Mucosa of stomach (tissue), 1 donor: ENCODE measurements at regions not wholly inside any gene's neighbourhood (a gene's known extent, or its start where the extent isn't known, plus 50 kb on each side); places are given as distances from the start of the nearest gene placed in this dataset.

ENCODE experiments used
- H3K27me3 ChIP-seq: one replicate; pipeline ENCODE4 v1.7.0; 2013; ENCODE audit warnings: mild to moderate bottlenecking, low read length; ENCODE audit not compliant: control insufficient read depth, insufficient read depth
- H3K36me3 ChIP-seq: one replicate; pipeline ENCODE4 v1.7.0; 2013; ENCODE audit warnings: low read length; ENCODE audit not compliant: control insufficient read depth, insufficient read depth
- H3K4me1 ChIP-seq: one replicate; pipeline ENCODE4 v1.7.0; 2013; ENCODE audit warnings: mild to moderate bottlenecking, low read length; ENCODE audit not compliant: control insufficient read depth, insufficient read depth
- H3K4me3 ChIP-seq: one replicate; pipeline ENCODE4 v1.7.0; 2013; ENCODE audit warnings: low read length
- H3K9ac ChIP-seq: one replicate; pipeline ENCODE4 v1.7.0; 2013; ENCODE audit warnings: mild to moderate bottlenecking, low read length, moderate library complexity
- H3K9me3 ChIP-seq: one replicate; pipeline ENCODE4 v1.7.0; 2013; ENCODE audit warnings: mild to moderate bottlenecking, low read length, moderate library complexity; ENCODE audit not compliant: control insufficient read depth
- donor health status: Pancreatic carcinoma.

DNA sequence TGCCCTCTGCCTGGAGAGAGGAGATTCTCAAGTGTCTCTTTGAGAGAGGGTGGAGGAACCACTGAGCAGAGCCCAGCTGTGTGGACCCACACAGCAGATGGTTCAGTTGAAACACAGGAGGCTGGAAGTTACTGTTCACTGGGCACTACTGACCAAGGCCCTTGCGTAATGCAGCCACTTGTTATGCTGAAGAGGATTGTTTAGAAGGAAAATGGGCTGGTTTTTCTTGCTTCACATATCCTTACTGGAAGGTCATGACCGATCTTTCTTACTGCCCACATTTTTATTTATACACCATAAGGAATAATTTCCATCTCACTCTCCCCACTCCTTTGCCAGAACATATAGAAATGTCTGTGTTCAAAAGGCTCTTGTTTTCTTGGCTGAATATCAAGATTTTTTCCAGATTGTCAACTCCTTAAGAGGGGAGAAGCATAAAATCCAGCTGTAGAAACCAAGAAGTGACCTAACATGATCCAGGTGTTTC lies 375.1 kb upstream of the DDHD1 start:
- H3K4me3 ChIP-seq, result no peak overlapping the region
- H3K4me1 ChIP-seq, result no peaks in the 10 kb centered on the region
- no peak overlapping the region for H3K9ac ChIP-seq
- H3K27me3 ChIP-seq, result no peaks in the 10 kb centered on the region
- no peaks in the 10 kb centered on the region for H3K9me3 ChIP-seq
- no peaks in the 10 kb centered on the region for H3K36me3 ChIP-seq

DNA sequence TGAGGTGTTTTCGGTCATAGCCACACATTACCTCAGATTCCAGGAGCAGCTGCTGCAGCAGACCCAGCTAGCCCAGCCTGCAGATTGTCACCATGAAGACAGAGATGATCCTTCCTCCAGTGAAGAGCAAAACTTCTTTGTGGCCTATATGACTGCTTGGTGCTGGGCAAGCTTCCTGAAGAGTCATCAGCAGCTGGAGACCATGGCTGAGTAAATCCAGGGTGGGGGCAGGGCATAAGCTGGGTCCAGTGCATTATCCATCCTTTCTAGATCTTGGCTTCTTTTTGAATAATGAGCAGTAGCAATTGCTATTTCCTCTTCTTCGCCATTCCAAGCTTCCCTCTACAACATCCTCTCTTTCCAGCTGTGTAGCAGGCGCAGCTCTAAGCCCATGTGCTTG lies 373.1 kb upstream of the DDHD1 start:
- H3K9me3 ChIP-seq, result no peaks in the 10 kb centered on the region
- H3K36me3 ChIP-seq, result no peaks in the 10 kb centered on the region
- H3K27me3 ChIP-seq, result no peaks in the 10 kb centered on the region
- no peak overlapping the region for H3K4me3 ChIP-seq
- H3K4me1 ChIP-seq, result no peaks in the 10 kb centered on the region
- H3K9ac ChIP-seq, result no peak overlapping the region

DNA sequence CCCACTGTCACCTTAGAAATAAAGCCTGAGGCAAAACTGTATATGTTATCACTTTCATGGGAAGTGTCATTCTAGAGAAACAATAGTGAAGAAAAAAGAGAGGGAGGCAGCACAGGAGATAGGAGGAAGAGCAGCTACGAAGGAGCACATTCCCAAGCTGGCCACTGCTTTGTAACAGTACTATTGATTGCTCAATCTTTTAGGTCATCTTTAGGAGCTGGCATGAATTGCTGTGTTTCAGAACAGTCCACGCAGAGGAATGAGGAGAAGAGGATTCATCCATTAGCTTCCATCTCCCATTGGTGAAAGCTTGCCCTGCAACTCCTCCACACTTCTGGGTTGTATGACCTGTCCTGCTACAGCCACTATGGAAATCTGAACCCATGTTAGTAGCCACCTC lies 372.5 kb upstream of the DDHD1 start:
- no peaks in the 10 kb centered on the region for H3K27me3 ChIP-seq
- no peaks in the 10 kb centered on the region for H3K36me3 ChIP-seq
- H3K4me1 ChIP-seq, result no peaks in the 10 kb centered on the region
- no peak overlapping the region for H3K4me3 ChIP-seq
- H3K9me3 ChIP-seq, result no peaks in the 10 kb centered on the region
- no peak overlapping the region for H3K9ac ChIP-seq

DNA sequence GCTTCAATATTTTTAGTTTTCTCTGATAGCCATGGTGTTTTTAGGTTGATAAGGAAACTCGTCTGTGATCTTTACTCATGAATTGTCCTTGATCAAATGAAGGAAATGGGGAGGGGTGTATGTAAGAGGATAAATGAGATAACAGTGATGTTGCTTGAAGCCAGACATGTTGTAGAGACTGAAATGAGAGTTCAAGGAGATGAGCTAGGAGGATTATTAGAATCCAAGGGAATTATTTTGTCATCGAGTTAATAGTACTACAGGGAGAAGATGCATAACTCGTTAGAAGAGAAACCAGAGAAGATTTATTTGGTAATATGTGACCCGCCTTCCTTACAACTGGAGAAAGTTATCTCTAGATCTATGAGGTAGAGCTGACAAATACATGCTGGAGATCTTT lies 371.3 kb upstream of the DDHD1 start:
- Histone ChIP-seq H3K9ac (no peak overlapping the region), H3K4me3 (no peak overlapping the region), H3K27me3 (no peaks in the 10 kb centered on the region), H3K36me3 (no peaks in the 10 kb centered on the region), H3K9me3 (no peaks in the 10 kb centered on the region), H3K4me1 (no peaks in the 10 kb centered on the region)

DNA sequence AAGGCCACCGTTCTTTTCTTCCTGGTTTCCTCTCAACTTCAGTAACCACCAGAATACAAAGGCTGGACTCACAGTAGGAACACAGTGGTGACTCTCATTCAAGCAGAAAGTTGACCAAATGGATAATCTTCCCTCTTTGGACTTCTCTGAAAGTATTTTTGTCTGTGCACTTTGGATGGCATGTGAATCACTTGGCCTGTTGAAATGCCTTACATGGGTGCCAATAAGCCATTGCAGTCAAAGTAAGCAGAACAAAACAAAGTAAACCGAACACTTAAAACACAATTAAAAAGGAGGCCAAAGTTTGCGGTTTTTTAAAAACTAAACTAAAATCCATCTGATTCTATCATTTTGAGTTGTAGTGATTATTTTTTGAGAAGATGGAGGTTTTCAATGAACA lies 370.1 kb upstream of the DDHD1 start:
- no peak overlapping the region for H3K9ac ChIP-seq
- H3K36me3 ChIP-seq, result no peaks in the 10 kb centered on the region
- no peaks in the 10 kb centered on the region for H3K27me3 ChIP-seq
- no peaks in the 10 kb centered on the region for H3K9me3 ChIP-seq
- H3K4me3 ChIP-seq, result no peak overlapping the region
- no peaks in the 10 kb centered on the region for H3K4me1 ChIP-seq

DNA sequence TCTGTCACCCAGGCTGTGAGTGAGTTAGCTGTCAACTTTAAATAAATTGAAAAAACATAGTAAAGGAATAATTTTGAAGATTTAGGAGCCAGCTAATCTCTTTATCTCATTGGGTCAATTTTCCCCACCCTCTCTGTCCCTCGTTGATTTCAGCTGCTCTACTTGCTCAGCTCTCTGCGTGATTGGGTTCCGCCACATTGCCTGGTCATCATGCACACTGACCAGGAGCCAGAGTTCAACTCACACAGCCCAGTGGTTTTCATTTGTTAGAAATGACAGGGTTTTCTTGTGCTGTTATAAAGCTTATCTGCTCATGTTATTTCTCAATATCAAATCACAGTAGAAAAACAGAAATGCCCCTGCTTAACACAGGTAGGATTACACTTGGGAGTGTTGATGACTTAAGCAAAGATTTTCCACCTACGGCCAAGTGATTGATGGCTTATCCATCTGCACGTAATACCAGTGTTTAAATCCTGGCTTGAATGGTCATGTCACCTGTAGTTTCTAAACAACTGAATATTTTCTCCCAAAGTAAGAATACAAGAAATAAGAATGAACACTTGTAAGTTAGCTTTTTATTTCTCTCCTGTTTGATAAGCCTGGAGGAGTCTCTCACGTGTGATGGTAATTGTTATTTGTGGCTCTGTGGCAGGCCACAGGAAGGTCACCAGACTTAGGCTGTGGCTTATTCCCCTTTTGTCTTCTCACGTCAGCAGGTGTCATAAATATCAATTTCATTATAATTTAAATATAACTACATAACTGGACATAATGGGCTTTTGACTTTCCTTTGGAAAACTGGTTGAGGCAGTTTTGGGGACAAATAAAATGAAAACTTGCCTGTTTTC lies 367.2 kb upstream of the DDHD1 start:
- H3K36me3 ChIP-seq, result no peaks in the 10 kb centered on the region
- no peak overlapping the region for H3K9ac ChIP-seq
- H3K9me3 ChIP-seq, result no peaks in the 10 kb centered on the region
- no peak overlapping the region for H3K4me3 ChIP-seq
- H3K4me1 ChIP-seq, result no peaks in the 10 kb centered on the region
- no peaks in the 10 kb centered on the region for H3K27me3 ChIP-seq

DNA sequence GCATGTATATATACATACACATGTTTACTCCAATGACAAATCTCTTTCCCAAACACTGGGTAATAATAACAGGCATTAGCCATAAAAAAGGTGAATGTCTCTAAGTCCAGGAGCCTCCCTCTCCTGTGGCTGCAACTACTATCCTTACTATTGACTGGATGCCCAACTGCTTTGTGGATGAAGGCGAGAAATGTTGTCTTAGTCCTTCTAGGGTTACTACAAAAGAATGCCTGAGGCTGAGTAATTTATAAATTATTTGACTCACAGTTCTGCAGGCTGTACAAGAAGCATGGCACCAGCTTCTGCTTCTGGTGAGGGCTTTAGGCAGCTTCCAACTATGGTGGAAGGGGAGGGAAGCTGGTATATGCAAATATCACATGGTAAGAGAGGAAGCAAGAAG lies 366.0 kb upstream of the DDHD1 start:
- H3K36me3 ChIP-seq, result no peaks in the 10 kb centered on the region
- H3K4me1 ChIP-seq, result no peaks in the 10 kb centered on the region
- no peaks in the 10 kb centered on the region for H3K27me3 ChIP-seq
- H3K4me3 ChIP-seq, result no peak overlapping the region
- no peak overlapping the region for H3K9ac ChIP-seq
- no peaks in the 10 kb centered on the region for H3K9me3 ChIP-seq

DNA sequence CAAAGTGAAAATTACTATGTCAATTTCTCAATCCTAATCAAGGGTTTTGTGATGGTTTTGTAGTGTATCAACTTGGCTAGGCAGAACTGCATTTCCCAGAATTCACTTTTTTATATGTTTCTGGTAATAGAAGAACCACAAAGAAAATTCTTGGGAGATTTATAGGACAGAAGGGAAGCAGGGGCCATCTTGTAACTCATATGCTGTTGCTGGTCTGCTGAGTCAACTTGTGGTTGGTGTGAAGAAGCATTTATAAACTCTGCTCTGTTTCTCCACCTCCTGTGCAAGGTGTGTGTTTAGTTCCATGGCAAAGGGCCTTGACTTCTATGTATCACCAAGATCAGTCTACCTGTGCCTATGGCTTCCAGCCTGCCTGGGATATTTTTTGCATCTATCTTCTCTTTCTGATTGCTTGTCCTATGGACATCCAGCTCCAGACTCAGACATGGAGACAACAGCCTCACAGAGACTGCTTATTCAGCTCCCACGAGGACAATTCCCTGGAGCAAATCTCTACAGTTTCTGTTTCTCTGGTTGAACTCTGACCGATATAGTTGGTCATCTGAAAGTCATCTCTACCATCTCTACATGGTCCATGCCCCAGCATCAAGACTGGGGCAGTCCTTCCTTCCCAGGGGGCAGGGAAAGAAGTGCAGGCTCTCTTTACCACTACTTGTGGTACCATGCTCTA lies 364.3 kb upstream of the DDHD1 start:
- no peak overlapping the region for H3K4me3 ChIP-seq
- H3K36me3 ChIP-seq, result no peaks in the 10 kb centered on the region
- H3K4me1 ChIP-seq, result no peaks in the 10 kb centered on the region
- H3K9ac ChIP-seq, result no peak overlapping the region
- H3K9me3 ChIP-seq, result no peaks in the 10 kb centered on the region
- no peaks in the 10 kb centered on the region for H3K27me3 ChIP-seq

DNA sequence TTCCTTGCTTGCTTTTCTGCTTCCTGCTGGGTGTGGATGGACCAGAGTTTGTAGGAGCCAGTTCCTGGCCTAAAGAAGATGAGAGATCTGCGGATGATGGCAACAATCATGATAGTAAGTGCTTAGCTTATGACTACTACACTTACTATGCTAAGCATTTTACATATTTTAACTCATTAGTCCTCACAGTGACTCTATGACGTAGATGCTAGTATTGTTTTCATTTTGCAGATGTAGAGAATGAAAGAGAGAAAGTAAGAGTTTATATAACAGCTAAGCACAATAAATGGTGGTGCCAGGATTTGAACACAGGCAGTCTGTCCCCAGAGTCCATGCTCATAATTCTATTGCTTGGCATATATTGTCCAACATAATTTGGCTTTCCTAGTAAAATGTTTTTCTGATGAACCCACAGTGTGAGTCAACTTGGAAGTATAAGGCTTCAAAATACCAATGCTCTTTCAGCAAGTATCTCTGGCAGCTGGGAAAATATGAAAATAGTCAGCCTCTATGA lies 363.2 kb upstream of the DDHD1 start:
- Histone ChIP-seq H3K9ac (no peak overlapping the region), H3K4me1 (no peaks in the 10 kb centered on the region), H3K27me3 (no peaks in the 10 kb centered on the region), H3K36me3 (no peaks in the 10 kb centered on the region), H3K4me3 (no peak overlapping the region), H3K9me3 (no peaks in the 10 kb centered on the region)

DNA sequence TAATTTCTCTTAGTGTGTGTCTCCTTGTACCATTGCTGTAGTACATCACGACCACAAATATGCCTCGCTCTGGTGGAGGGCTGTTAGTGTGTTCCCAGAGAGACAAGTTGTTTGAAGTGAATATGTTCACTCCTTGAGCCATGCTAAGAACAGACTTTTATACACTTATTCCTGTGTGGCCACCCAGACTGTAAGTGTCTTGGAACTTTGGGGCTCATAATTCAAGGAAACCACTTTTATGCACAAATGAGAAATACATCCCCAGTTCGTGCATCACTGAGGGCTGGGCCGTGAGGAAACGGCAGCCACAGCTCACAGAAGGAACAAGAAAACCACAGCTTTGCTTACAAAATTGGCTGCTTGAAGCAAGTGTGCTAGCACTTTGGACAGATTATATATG lies 362.2 kb upstream of the DDHD1 start:
- Histone ChIP-seq H3K4me1 (no peaks in the 10 kb centered on the region), H3K36me3 (no peaks in the 10 kb centered on the region), H3K9me3 (no peaks in the 10 kb centered on the region), H3K27me3 (no peaks in the 10 kb centered on the region), H3K4me3 (no peak overlapping the region), H3K9ac (no peak overlapping the region)

DNA sequence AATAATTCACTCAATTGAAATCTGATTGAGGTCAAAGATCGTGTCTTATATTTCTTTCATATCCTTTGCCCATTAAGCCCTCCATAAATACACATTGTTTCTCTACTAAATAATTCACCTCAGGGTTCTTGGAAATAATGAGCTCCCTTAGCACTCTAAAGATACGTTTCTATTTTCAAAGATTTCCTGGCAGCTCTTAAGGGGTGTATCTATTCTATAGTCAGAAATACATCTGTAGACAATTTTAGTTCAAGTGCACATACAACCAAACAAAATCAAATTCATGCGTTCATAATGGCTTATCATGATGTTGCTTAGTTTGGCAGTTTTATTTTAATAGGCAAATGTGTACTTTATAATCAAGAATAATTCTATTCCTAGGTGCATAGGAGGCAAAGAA lies 361.1 kb upstream of the DDHD1 start:
- H3K9ac ChIP-seq, result no peak overlapping the region
- H3K4me1 ChIP-seq, result no peaks in the 10 kb centered on the region
- no peaks in the 10 kb centered on the region for H3K27me3 ChIP-seq
- no peaks in the 10 kb centered on the region for H3K36me3 ChIP-seq
- no peaks in the 10 kb centered on the region for H3K9me3 ChIP-seq
- no peak overlapping the region for H3K4me3 ChIP-seq

DNA sequence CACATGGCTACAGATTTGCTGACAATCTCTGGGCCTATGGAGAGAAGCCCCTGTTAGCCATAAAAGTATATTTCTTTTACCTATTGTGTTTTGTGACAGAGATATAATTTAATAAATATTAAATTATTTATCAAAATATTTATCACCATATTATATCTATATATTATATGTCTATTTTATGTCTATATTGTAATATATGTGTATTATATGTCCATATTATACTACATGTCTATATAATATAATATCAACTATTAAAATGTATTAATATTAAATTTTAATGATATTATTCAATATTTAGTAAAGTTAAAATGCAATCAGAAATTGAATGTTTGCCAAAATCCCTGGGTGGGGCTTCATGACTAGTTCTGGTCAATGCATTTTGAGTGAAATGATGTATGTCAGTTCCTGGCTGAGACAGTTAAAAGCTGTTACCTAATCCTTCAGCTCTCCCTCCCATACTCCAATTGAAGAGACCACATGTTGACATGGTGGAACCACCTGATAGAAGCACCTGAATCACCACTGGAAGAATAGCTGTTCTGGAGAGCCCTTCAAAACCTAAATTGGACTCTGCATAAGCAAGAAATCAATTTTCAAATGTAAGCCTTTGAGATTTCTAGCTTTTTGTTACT lies 357.3 kb upstream of the DDHD1 start:
- no peak overlapping the region for H3K9ac ChIP-seq
- no peaks in the 10 kb centered on the region for H3K4me1 ChIP-seq
- no peaks in the 10 kb centered on the region for H3K27me3 ChIP-seq
- H3K9me3 ChIP-seq, result no peaks in the 10 kb centered on the region
- H3K36me3 ChIP-seq, result no peaks in the 10 kb centered on the region
- no peak overlapping the region for H3K4me3 ChIP-seq
